Vagina (tissue), 2 donors: ENCODE measurements at regions not wholly inside any gene's neighbourhood (a gene's known extent, or its start where the extent isn't known, plus 50 kb on each side); places are given as distances from the start of the nearest gene placed in this dataset.

Source experiments
- POLR2A ChIP-seq, 2 donors: fragments of 450-650 bp; IDR thresholded peaks; one replicate each; pipeline ENCODE4 v1.6.1; 2017; ENCODE audit warnings: antibody characterized with exemption in 2 of 2, mild to moderate bottlenecking in 2 of 2, moderate library complexity in 2 of 2
- TF ChIP-seq, protein P1 (sequence below), 3 experiments: fragments of 450-650 bp in 2 of 3; fragments of 200-600 bp in 1 of 3; sonication (generic) in 1 of 3; IDR thresholded peaks; one replicate each; pipeline ENCODE4 v1.5.1; 2017 to 2019; ENCODE audit warnings: antibody characterized with exemption in 3 of 3, mild to moderate bottlenecking in 2 of 3, moderate library complexity in 2 of 3

DNA sequence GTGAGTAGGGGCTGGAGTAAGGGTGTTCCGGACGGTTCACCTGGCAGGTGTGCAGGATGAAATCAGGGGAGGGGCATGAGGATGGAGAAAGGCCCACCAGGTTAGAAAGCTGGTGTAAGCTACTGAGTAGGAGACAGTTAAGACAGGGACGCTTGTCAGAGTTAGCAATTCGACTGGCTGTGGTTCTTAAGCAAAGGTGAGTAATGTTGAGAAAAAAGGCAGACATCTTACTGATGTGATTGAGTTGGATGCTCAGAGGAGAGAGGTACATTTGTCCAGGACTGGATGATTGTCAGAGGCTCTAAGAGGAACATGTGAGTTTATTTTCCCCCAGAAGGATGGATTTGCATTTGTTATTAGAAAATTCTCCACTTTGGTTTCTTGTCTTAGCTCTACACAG is 90.5 kb upstream of the MGAT5 start:
- TF ChIP-seq POLR2A (IDR thresholded peaks at IDR 0.05): no peak
- TF ChIP-seq, protein P1, sequence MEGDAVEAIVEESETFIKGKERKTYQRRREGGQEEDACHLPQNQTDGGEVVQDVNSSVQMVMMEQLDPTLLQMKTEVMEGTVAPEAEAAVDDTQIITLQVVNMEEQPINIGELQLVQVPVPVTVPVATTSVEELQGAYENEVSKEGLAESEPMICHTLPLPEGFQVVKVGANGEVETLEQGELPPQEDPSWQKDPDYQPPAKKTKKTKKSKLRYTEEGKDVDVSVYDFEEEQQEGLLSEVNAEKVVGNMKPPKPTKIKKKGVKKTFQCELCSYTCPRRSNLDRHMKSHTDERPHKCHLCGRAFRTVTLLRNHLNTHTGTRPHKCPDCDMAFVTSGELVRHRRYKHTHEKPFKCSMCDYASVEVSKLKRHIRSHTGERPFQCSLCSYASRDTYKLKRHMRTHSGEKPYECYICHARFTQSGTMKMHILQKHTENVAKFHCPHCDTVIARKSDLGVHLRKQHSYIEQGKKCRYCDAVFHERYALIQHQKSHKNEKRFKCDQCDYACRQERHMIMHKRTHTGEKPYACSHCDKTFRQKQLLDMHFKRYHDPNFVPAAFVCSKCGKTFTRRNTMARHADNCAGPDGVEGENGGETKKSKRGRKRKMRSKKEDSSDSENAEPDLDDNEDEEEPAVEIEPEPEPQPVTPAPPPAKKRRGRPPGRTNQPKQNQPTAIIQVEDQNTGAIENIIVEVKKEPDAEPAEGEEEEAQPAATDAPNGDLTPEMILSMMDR (IDR thresholded peaks at IDR 0.05): no peak
